HG03442 (cell line): ENCODE measurements at regions not wholly inside any gene's neighbourhood (a gene's known extent, or its start where the extent isn't known, plus 50 kb on each side); places are given as distances from the start of the nearest gene placed in this dataset.
"Not testable (repeated sequence)": the region's sequence is repeated elsewhere in the genome, so short reads cannot be mapped to it uniquely, and the experiment has no call there.

ENCODE experiments used
- ATAC-seq: cut with Tn5 transposase; IDR thresholded peaks from one replicate; pipeline ENCODE4 v1.9.1; 2021; ENCODE audit warnings: mild to moderate bottlenecking, moderate library complexity; ENCODE audit not compliant: unreplicated experiment

DNA sequence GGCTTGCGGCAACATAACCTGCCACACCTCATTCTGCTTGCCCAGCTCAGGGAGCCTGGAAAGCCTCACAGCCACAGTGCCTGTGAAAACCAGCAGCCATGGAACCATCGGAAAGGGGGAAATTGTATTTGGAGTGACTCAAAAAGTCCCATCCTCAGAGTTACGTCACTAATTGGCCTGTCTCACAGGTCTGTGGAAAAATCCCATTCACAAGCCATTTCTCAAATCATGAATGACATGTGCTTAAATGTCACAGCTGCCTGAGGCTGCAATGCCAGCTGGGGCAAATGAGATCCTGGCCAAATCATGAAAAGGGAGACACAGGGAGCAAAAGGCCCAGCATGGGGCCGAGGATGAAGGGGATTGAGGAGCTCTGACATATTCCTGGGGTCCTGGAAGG, 486.9 kb upstream of the RAB6C start:
- no peak for ATAC-seq

DNA sequence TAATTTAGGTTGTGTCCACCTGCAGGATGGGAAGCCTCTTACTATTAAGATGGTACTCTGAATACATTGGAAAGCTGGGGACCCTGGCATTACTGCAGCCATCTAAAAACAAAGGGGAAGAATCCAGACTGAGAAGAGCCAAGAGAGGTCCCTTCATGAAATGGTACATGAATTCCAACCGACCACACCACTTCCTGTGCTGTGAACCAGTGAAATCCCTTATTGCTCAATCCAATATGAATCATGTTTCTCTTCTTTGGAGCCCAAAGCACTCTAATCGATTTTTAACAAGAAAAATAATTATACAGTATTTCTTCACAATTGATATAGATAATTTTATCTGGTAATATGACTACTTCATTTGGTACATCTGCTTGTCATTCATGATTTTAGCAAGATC, 479.7 kb upstream of the RAB6C start:
- ATAC-seq, result no peak

DNA sequence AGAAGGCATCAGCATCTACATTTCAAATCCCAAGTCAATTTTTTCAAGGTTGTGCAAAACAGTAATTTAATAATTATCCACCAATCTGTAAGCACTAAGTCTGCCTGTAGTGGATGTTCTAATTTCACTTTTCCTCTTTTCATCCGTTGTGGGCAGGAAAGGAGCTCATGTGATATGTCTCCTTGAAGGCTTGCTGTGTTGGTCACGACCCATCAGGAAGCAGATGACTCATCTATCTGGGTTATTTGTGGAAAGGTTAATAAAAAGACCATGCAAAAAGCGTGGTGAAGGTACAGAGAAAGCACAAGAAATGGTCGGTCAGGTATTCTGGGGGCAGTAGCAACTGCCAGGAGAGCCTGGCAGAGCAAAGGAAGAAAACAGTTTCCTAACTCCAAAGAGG, 476.7 kb upstream of the RAB6C start:
- no peak for ATAC-seq

DNA sequence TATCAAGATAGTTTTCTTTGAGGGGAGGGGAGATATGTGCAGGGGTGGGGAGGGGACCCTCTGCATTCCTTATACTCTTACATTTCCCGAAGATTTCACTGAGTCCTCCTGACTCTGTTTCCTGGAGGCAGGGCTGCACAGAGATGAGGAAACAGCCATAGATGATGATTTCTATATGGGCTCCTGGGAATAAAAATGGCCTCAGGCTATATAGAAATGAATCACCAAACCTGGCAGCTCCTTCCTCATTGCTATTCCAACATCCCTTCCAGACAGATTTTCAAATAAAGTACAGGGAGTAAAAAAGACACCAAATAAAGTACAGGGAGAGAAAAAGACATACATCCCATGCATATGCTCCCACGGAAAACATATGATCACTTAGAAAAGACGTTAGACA, 474.8 kb upstream of the RAB6C start:
- ATAC-seq, result no peak

DNA sequence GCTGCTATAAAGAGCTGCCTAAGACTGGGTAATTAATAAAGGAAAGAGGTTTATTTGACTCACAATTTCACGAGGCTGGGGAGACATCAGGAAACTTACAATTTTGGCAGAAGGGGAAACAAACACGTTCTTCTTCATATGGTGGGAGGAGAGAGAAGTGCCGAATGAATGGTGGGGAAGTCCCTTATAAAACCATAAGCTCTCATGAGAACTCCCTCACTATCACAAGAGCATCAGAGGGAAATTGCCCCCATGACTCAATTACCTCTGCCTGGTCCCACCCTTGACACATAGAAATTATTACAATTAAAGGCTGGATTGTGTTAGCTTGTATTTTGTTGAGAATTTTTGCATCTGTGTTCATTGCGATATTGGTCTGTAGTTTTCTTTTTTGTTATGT, 460.5 kb upstream of the RAB6C start:
- no peak for ATAC-seq

DNA sequence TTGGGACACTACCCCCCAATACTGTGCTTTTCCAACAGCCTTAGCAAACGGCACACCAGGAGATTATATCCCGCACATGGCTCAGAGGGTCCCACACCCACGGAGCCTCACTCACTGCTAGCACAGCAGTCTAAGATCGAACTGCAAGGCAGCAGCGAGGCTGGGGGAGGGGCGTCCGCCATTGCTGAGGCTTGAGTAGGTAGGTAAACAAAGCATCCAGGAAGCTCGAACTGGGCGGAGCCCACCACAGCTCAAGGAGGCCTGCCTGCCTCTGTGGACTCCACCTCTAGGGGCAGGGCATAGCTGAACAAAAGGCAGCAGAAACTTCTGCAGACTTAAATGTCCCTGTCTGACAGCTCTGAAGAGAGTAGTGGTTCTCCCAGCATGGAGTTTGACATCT, 447.3 kb upstream of the RAB6C start:
- not testable (repeated sequence) for ATAC-seq

DNA sequence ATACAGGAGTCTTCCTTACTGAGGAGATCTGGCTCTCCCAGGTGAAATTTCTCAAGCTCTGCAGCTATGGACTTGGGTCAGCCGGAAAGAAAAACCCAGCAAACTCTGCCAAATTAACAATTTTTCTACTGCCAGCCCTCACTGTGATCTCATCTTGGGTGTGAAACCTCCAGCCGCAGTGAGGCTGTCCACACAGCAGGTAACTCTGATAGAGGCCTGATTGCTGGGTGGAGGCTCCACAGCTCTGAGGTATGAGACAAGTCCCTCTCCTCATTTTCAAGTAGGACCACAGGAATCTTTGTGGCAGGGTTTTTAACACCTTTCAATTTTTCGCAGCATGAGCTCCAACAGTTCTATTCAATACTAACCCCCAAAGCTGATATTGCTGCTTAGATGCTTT, 430.6 kb upstream of the RAB6C start:
- no peak for ATAC-seq

DNA sequence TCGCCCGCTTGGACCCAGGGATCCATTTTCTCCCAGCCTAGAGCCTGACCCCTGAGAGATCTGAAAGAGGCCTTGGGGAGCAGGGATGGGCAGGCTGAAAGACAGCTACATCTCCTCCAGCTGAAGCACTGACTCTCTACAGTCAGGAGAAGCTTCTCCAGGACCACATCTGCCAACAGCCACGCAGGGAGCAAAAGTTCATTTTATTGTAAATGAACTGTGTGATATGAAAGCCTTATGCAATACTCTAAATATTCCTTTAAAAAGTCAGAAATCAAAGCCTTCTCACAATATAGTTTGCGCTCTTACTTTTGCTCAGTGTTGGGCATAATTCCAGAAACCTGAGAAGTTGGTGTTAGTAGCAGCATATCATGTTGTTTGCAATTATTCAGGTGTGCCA, 428.9 kb upstream of the RAB6C start:
- ATAC-seq, result no peak

DNA sequence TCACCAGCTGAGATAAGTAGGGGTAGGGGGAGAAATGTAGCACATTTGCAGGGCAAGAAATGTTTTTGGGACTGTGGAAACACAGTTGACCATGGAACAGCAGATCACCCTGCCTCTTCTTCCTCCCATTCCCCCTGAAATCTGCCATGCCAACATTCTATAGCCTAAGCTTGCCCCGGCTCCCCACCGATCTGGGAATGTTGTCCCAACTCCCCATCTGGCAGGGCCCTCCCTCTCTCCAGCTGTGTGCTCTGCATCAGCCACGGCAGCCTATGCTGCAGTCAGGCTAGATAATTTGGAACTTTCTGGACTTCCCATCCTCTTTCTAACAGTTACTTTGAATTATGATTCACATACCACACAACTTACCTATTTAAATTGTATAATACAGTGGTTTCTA, 425.1 kb upstream of the RAB6C start:
- ATAC-seq, result no peak

DNA sequence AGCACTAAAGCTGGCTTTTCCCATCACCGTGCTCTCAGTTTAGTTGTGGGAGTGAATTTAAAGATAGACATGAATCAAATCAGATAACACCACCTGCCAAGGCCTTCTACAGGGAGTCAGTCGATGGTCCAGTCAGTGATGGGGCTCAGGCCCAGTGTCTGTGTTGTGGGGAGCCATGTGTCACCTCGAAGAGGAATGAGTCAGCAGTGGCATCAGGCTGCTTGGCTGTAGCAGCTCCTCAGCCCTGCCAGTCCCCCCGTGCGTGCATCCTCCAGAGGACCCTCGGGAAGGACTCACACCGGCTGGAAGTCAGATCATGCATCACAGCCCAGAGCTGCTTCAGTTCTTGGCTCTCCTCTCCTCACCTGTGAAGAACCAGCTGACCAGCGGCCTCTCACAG, 420.4 kb upstream of the RAB6C start:
- ATAC-seq, result no peak

DNA sequence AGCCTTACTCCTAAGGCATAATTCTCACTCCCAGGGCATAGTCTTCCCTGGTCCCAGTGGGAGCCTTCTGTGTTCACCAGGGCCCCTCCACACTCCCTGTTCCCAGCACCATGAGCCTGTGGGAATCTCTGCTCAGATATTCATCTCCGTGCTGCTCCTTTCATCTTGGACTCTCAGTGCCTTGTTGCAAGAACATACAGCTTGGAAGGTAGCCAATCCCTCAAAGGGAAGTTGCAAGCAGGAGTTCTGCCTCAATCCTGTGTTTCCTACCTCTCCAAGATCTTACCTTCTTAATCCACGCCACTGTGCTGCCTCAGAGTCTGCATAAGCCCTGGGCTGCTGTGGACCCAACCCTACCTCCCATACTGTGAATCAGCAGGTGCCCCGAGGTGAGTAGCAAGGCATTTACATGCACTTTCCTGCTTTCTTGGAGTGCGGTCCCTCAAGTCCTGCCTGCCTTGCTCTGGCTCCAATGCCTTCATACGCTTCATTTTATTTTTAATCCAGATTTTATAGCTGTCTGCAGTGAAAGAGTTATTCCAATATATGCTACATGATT, 413.8 kb upstream of the RAB6C start:
- no peak for ATAC-seq

DNA sequence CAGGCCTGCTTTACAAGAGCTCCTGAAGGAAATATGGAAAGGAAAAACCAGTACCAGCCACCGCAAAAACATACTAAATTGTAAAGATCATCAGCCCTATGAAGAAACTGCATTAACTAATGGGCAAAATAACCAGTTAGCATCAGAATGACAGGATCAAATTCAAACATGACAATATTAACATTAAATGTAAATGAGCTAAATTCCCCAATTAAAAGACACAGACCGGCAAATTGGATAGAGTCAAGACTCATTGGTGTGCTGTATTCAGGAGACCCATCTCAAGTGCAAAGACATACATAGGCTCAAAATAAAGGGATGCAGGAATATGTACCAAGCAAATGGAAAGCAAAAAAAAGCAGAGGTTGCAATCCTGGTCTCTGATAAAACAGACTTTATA, 408.7 kb upstream of the RAB6C start:
- not testable (repeated sequence) for ATAC-seq

DNA sequence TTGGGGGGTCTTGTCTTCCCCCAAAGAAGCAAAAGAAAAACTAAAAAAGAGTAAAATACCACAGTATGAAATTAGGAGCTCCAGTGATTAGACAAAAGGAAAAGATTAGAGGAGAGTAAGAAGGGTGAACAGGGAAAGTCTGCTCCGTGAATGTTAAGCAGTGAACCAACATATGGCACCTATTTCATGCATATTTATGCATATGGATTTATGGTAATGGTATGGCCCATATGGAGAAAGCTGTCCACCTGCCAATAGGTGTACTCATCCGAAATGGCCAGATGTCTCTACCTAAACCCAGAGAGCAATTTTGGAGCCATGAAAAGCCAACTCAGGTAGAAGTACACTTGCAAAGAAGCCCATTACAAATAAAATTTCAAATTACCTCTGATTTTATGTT, 404.0 kb upstream of the RAB6C start:
- ATAC-seq, result no peak

DNA sequence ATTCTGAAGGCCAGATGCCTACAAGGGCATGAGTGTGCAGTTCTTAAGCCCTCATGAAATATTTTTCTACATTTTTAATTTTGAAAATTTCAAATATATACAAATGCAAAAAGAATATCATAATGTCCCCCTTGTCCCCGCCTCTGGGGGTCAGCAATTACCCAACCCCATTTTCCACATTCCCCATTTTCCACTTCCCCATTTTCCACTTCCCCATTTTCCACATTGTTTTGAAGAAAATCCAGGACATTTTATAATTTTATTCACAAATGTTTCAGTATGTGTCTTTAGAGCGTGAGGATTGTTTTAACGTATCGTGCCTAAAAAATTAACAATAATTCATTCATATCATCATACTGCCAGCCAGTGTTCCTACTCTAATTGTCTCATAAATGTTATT, 403.6 kb upstream of the RAB6C start:
- ATAC-seq, result no peak

DNA sequence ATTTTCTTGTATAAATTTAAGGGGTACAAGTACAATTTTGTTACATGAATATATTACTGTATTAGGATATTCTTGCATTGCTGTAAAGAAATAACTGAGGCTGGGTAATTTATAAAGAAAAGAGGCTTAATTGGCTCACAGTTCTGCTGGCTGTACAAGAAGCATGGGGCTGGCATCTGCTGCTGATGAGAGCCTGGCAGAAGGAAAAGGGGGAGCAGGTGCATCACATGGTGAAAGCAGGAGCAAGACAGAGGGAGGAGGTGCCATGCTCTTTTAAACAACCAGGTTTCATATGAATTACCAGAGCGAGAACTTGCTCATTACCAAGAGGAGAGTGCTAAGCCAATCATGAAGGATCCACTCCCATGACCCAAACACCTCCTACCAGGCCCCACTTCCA, 399.5 kb upstream of the RAB6C start:
- ATAC-seq, result no peak

DNA sequence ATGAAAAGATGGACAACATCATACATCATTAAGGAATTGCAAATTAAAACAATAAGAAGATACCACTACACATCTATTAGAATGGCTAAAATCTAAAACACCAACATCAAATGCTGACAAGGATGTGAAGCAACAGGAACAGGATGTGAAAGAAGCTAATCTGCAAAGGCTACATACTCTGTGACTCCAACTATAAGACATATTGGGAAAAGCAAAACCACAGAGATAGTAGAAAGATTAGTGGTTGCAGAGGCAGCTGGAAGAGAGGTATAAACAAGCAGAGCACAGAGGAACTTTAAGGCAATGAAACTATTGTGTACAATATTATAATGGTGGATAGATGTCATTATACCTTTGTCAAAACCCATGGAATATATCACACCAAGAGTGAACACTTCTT, 393.7 kb upstream of the RAB6C start:
- no peak for ATAC-seq

DNA sequence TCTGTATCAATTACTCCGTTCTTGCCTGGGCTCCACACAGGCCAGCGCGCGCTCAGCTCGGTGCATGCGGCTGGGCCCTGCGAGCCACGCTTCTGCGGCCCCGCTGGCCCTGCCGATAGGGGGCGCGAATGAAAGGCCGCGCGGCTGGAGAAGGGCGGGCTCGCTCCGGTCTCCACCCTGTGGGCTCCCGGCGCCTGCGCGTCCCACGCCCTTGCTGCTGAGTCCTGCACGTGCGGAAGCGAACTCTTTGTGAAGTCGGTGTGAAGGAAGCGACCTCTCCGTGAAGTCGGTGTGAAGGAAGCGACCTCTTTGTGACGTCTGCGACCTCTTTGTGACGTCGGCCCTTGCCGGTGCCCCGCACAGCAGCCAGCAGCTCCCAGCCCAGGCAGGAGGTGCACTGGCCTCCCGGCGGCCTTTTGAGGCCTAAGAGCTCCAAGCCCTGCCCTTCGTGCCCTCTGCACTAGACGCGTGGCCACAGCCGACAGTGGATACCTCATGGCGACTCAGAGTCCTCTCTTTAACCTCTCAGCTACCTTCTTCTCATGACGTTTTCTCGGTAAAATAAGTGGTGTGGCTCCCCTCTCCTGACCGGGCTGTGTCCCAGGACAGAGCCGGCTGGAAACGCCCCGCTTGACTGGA, 391.9 kb upstream of the RAB6C start:
- no peak for ATAC-seq

DNA sequence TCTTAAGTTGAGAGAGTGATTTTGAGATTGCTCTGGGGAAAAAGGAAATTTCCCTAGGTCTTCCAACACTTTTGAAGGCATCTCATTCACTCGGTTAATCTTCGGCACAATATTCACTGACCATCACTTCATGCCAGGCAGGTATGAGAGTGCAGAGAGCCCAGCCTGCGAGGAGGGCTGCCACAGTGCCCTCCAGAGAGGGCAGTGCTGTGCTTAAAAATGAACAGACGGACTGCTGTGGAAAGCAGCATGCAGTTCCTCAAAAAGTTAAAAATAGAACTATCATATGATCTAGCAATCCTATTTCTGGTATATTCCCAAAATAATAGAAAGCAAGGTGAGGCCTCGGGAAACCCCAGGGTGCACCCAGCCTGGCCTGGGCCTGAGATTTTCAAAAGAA, 374.9 kb upstream of the RAB6C start:
- ATAC-seq, result no peak

DNA sequence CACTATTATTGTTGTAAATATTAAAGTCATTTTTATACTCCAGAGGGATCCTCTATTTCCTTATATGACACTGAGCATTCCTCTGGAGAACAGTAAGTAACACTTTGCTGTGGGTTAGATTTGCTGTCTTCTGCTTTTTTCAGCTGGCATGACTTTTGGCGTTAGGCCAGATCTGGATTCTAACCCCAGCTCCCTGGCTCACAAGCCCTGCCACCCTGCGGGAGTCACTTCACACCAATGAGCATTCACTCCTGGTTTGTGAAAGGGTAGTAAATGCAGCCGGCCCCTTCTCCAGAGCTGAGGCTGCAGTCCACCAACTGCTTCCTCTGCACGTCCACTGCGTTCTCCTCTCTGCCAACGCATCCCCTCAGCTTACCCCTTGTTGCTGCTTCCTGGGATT, 373.8 kb upstream of the RAB6C start:
- no peak for ATAC-seq

DNA sequence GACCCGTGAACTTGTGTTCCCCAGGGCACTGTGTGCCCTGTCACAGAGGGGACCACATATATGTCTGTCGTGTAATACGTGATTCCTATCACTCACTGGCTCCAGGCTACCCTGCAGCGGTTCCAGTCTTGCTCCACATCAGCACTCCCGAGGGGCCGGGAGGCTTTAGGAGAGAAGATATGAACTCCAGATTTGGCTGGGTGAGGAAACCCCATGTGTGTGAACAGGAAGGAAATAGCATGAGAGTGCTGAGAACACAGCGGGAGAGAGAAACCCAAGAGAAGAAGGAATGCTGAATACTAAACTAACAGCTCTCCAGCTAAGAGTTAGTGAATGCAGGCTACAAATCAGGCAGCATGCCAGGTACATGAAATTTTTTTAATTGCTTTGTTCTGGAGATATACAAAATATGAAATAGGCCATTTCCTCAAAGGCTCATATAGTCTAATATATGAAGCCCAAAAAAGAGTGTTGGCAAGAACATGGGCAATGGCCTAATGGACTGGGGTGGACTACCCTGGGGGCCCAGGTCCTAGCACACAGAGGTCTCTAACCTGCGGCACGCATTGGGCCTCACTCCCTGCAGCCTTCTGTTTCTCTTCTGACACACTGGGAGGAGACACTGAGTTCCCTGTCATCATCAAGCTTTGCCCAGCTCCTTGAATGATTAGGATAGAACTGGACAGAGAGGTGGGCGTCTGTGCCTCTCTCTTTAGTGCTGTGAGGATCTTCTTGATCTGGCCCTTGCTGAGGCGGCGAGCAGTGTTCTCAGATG, 372.8 kb upstream of the RAB6C start:
- ATAC-seq, result no peak

DNA sequence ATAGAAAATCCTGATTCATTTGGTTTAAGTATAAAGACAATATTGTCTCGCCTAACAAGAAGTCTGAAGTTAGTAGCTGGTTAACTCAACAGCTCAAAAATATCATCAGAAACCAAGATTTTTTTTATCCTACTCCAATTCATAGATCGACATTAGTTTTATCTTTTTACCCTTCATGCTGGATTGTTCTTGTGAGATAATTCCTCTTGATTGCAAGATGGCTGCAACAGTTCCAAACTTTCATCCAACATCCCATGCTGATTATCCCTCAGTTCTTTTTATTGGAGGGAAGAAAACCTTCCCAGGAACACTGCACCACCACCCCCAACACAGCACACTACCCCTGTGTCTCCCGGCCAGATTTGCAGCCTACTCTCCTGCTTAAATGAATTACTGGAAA, 370.2 kb upstream of the RAB6C start:
- ATAC-seq, result no peak

DNA sequence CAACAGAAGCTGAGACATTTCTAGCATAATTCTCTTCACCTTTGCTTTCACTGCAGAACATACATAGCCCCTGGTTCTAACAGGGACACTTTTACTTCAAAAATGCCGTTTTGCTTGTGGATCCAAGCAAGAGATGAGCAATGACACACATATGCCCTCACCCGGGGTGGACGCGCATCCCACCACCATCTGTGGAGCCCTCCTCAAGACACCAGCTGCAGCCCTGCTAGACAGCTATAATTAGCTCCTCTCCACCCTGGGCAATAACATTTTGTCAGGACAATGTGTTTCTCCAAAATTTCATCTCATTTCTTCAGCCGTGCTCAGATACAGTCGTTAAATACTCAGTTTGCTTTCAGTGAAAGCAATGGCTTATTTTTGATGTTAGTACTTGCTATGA, 368.7 kb upstream of the RAB6C start:
- ATAC-seq, result no peak

DNA sequence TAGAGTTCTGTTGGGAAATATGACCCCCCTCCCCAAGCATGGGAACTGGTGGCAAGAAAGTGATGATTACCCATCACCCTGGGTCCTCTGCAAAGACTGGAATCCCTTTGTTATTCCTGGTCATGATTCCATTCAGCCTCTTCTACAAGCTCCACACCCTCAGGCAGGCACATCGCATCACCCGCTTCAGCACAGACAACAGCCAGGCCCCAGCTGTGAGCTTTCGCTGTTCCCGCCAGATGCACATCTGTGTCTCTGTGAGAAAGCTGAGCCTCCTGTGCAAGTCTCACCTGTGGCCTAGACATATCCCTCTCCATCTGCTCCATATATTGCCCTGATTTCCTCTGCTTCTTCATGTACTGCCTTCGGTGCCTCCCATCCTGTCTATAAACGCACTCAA, 368.0 kb upstream of the RAB6C start:
- ATAC-seq, result no peak
